GM08714 (cell line): ENCODE measurements at regions not wholly inside any gene's neighbourhood (a gene's known extent, or its start where the extent isn't known, plus 50 kb on each side); places are given as distances from the start of the nearest gene placed in this dataset.

Experiments used
- H3K4me3 ChIP-seq: fragments of 200-500 bp; sonication (Bioruptor generic); 2 replicates; pipeline ENCODE4 v1.5.1; 2014; ENCODE audit warnings: mild to moderate bottlenecking, low read length, inconsistent platforms
- ZNF274 ChIP-seq: IDR thresholded peaks from 2 replicates; pipeline ENCODE4 v1.6.1; 2012; ENCODE audit warnings: mild to moderate bottlenecking, low read depth, low read length

DNA sequence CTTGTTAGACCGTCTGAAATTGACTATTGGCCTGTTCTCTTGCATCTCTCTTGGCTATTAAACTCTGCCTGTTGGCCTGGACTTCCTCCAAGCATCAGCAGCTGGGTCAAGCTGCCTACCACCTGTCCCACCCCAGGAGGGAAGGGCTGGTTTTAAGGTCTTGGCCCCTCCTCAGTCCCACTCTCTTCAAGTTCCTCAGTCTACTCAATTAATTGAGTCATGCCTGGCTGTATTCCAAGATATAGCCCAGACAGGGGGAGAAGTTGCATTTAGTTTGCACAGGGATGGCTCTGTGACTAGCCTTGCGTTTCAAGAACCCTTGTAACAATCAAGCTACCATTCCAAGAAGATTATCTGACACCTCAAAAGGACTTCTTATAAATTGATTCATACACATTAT is 113.8 kb upstream of the GLI3 start:
- no peak for TF ChIP-seq ZNF274
- no peak overlapping the region for H3K4me3 ChIP-seq

DNA sequence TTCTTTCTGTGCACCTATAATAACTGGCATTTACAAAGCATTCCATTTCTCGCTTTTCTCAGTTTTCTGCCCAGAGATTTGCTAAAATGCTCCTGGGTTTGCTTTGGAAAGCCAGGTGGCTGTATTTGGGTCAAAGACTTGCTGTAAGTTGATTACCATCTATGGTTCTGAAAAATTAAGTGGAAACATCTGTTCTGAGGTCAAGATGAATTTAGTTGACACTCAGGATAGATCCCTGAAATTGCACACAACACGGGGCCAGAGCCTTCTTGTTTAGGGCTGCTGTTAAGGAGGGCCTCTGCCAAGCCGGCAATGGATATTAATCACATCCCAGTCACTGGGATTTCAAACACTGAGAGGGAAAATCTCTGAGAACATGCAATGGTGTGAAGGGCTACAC is 111.6 kb upstream of the GLI3 start:
- TF ChIP-seq ZNF274 = no peak
- H3K4me3 ChIP-seq = no peak overlapping the region

DNA sequence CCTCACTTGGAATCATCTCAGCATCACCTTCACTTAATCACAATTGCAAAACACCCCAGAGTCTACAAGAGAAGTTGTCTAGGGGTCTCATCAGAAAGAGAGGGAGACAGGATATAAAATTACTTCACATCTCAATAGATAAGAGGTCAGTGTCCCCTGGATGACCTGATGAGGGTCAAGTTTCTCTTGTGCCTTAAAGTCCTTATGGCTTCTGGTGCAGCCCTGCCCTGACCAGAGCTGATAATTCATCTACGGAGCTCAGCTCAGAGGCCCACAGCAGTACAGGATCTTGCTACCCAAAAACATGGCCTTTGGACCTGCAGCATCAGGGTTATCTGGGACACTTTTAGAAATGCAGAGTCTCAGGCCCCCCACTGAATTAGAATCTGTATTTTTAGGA is 111.1 kb upstream of the GLI3 start:
- TF ChIP-seq ZNF274 = no peak
- no peak overlapping the region for H3K4me3 ChIP-seq

DNA sequence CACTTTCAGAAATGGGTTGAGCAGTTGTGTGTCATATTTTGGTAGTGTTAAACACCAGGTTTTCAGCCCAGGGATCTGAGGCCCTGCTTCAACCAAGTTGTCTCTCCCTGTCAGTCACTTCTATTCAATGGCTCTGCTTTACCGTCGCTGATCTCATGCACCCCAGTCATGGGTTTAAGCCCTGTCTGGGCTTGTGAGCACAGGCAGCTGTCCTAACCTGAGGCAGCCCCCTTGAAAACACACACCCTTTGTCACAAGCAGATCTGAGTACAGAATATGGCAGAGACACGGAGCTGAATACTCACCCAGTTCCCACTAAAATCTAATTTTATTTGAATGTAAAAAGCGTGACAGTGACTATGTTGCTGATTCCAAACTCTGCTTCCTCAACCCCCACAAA is 110.6 kb upstream of the GLI3 start:
- H3K4me3 ChIP-seq = no peak overlapping the region
- no peak for TF ChIP-seq ZNF274

DNA sequence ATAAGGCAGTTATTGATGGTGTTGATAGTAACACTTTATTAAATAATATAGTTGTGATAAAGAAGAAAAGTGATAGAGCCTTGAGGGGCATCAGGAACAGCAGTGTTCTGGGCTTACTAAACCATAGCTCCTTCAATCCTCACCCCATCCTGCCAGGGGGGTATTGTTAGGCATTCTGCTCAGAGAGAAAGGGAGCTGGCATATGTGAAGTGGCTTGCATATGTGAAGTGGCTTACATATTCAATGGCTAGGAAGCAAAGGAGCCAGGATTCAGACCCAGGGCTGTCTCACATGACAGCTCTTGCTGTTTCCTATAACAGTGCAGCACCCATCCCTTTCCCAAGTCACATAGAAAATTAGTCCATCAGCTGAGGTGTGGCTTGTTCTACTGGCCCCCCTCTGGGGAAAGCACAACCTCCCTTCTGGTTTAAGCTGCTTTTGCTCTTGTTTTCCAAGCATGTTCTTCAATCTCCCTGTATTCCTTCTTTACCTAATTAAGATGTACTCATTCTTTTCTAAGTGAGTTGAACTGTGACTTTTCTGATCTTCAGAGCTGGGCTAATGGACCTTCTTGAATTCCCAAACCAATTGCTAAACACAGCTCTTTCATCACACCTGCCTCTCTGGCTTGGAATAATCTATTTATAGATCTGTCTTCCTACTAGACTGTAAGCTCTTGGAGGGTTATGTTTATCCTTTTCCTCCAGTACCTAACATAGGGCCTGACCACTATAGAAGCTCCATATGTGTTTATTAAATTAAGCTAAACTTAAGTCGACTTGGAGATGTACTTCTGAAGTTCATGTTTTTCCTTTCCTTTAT is 108.7 kb upstream of the GLI3 start:
- H3K4me3 ChIP-seq = no peak overlapping the region
- no peak for TF ChIP-seq ZNF274

DNA sequence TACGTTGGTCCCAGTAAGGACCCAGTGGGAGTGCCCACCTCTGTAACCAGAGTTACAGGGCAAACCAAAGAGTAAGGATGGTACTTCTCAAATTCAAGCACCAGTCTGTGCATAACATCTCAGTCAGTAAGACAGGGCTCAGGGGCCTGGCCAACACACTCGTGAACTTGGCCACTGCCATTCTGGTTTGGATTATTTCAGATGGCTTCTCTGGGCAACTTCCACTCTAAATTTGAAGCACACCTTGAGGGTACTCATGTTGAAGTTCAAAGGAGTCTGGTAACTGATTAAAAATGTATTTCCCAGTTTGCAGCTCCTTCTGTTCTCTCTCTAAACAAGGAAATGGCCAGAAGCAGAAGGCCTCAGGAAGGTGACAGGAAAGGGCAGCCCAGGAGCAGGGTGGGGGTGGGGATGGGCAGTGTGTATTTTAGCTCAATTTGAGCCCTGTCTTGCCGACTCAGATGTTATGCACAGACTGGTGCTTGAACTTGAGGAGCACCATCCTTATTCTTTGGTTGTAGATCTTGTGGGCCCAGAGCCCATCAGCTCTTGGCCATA is 107.3 kb upstream of the GLI3 start:
- TF ChIP-seq ZNF274 = no peak
- H3K4me3 ChIP-seq = no peak overlapping the region

DNA sequence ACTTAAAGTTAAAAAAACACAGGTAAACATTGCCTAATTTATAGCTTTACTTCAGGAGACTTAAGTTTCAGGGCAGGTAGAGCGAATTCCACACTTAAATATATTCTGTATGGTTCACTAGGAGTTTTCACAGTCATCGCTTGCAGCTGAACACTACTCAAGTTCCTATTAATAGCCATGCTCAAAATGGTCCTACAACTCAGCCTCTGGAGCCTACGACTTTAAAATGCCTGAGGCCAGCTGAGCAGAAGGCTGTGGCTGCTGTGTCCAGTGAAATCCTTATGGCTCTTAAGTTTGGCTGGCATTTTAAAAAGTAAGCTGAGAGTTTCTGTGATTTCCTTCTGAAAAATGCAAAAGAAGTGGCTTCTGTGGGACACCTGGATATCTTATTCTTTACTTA is 105.4 kb upstream of the GLI3 start:
- no peak overlapping the region for H3K4me3 ChIP-seq
- TF ChIP-seq ZNF274 = no peak

DNA sequence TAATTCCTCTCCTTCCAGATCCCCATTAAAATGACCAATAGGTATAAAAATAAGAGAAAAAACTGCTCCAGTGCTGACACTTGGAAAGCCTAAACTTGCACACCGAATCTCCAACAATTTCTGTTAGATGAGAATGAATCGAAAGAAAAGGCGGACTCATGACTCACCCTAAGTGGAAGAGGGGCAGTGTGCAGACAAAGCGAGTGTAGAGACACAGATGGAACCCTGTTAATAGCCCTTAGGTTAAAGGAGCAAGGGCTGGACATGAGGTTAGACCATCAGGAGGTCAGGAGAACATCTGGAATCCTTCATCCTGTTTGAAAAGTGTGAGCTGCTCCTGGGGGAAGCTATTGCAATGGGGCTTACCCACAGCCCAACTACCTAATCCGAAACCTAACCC is 103.4 kb upstream of the GLI3 start:
- TF ChIP-seq ZNF274 = no peak
- no peak overlapping the region for H3K4me3 ChIP-seq

DNA sequence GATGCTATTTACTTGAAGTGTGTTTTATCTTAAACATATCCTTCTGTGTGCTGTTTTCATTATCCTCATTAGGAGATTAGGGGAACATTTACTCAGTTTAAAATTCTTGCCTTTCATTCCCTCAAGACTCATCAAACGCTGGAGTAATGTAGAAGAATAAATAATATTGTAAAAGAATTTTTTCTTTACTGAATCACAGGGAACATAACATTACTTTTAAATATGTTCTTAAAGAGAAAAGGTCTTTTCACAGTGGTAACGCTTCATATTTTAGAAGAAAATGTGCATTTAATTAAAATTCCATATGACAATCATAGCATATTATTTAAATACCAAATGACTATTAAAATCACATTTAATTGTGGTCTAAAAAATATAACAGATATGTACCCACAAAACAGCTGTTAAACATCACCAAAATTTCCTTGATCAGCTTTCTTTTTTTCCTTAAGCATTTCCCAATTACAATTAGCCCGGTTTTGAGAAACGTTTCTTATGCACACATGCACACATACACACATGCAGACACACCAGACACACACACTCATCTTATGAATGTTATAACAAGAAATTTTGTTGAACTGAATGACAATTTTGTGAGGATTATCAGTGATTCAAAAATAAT is 102.0 kb upstream of the GLI3 start:
- no peak overlapping the region for H3K4me3 ChIP-seq
- TF ChIP-seq ZNF274 = no peak

DNA sequence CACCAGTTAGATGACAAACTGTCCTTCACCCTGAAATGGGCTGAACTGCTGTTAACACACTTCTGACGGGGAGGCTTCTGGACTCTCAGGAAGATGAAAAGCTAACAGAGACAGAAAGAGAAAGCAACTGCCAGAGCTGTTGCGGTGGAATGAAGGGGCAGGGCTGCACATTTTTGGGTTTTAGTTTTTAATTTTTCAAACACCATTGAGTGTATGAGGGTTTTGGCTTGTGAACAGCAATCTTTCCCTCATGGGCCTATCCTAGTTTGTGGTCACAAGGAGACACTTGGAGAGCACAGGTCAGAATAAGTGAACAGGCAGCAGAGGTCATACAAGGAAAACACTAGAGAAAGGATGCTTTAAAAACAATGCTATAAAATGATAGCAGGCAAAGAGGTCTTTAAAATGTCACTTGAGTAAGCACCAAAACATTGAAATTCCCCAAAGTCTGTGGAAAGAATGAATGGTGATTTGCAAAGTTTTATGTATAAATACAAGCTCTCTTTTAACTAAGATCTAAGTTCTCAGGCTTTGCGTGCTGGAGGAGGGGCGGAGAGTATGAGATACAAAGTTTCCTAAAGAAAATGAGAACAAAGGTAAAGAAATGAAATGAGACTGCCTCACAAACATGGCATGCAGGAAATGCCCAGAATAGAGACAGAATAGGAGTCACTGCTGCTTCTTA is 101.4 kb upstream of the GLI3 start:
- no peak for TF ChIP-seq ZNF274
- H3K4me3 ChIP-seq = no peak overlapping the region

DNA sequence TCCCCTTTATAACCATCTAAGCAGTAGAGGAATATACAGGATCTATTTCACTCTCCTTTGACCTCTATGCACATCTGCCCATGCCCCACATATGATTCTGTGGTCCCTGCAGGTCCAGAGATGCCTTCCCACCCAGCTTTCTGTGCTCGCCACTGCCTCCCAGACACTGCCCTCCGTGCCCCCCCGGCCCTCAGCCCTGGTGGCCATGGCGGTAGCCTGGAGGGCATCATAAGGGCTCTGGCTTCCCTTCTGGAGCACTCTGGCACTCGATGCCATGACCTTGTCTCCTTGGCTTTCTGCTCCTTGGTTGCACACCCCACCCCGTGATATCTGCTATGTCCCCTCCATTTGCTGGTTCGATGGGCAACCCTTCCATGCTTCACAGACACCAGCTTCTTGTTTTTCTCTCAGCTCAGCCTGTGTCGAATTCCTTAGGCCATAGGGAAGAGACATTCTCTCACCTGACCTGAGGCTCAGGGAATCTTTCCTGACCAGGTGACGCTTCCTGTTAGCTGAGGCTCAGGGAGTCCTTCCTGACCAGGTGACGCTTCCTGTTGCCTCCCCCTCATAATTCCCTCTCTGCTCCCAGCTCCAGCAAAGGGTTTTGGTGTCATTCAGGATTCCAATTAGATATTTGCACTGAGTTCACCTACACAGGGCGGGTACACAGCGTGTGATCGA is 100.4 kb upstream of the GLI3 start:
- H3K4me3 ChIP-seq = no peak overlapping the region
- no peak for TF ChIP-seq ZNF274

DNA sequence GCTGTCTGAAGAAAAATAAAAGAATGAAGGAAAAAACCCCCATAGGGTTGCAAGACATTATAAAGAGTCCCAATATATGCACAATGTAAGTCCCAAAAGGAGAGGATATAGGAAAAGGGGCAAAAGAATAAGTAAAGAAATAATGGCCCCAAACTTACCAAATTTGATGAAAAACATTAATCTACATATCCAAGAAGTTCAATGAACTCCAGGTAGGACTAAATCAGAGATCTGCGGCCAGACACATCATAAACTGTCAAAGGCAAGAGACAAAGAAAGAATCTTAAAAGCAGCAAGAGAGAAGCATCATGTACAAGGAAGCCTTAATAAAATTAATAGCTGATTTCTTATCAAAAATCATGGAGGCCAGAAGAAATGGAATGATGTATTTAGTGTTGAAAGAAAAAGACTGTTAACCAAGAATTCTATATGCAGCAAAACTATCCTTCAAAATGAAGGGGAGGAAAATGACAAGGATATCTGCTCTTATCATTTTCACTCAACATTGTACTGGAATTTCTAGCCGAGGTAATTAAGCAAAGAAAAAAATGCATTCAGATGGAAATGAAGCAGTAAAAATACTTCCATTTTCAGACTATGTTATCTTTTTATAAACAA is 95.7 kb upstream of the GLI3 start:
- no peak for TF ChIP-seq ZNF274
- H3K4me3 ChIP-seq = no peak overlapping the region

DNA sequence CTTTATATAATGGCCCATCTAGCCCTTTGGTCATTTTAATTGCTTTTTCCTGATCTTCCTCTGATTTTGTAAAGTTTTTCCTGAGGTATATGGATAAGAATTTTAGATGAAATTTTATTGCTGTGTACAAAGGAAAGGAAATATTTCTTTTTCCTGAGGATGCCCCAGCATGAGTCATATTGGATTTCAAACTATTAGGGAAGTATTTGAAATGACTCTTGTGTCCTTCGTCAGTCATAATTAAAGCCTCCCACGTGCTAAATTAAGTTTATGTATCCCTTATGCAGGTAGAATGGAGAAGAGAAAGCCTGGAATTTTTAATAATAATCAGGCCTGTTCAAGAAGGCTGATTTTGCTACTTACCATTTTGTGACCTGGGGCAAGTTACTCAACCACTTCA is 82.6 kb upstream of the GLI3 start:
- TF ChIP-seq ZNF274 = no peak
- no peak overlapping the region for H3K4me3 ChIP-seq

DNA sequence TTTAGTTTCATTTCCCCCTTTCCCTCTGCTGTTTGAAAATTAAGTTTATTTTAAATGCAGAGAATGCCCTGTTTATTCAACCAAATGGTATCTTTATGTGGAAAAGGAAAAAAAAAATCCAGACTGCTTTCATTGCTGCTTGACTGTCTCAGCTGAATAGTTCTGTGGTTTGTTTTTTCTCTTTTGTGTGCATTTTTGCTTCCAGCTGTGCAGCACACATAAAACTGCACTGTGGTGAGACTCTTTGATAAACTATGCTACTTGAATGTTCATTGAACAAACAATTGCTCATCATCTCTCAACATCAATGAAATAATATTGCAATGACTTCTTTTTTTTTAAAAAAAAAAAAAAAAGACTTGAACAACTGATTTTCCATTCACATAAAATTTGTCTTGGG is 78.6 kb upstream of the GLI3 start:
- H3K4me3 ChIP-seq = no peak overlapping the region
- no peak for TF ChIP-seq ZNF274

DNA sequence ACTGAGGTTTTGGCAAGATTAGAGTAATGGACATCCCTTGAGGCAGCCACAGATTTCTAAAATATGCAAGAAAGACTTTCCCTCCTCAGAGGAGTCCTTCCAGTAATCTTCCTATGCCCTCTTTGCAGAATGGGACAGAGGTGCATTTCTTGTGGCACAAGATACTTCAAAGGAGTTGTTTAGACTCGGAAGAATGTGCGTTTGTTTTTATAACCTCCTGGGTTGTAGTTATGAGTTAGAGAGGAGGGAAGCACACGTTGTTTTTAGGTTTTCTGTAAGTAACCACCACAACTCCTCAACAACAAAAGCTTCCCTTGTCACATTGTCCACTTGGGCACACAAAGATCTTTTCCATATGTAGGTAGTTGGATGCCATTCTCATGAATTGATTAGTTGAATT is 78.1 kb upstream of the GLI3 start:
- no peak overlapping the region; the same call in 1 of the 2 replicates for H3K4me3 ChIP-seq
- no peak for TF ChIP-seq ZNF274
